CD4-positive, alpha-beta T cell treated with Interleukin-12 subunit alpha and Interleukin-12 subunit beta, for 1 hour (primary cell): ENCODE measurements at regions not wholly inside any gene's neighbourhood (a gene's known extent, or its start where the extent isn't known, plus 50 kb on each side); places are given as distances from the start of the nearest gene placed in this dataset.

Experiments used
- DNase-seq: peaks from one replicate; pipeline ENCODE4 v3.0.0-alpha.2; 2020

- no peak for DNase-seq
Measured at GRCh38 chr4:177574446-177574845, 132.2 kb upstream of the AGA start.

DNA sequence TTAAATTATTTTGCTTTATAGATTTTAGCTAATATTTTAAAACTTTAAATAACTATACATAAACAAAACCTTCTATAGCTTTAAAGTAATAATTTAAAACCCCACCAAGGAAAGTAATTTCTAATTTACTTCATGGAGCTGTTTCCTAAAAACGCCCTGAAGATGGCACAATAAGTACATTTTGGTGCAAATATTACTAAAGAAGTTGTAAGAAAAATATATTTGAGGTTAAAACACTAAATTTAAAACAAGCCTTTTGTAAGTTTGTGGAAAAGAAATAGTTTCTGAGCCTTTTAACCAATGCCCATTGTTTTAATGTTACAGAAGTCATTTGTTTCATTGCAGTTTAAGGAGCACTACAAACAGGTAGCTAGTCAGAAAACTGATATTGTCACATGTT lies 137.4 kb upstream of the AGA start:
- no peak for DNase-seq

GRCh38 chr4:177582992-177583391 lies 140.8 kb upstream of the AGA start:
- DNase-seq = no peak

GRCh38 chr4:177587989-177588388 lies 145.8 kb upstream of the AGA start:
- no peak for DNase-seq

DNA sequence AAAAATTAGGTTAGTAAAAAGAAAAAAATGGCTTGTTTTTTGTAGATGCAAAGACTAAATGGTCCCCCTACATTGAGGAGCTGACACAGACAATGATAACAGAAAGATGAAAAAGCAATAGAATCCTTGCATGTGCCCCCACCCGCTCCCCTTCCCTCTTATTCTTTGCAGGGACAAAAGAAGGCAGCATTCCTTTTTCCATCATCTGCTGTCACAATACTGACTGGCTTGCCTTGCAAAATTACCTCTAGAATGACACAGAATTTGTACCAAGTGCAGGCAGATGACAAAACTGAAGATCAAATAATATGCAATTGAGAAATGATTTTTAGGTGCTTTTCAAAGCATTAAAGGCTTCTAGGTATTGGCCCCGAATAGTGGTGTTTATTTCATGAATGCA lies 153.1 kb upstream of the AGA start:
- DNase-seq = no peak

- DNase-seq = no peak
Measured at GRCh38 chr4:177596035-177596434, 153.8 kb upstream of the AGA start.

- no peak for DNase-seq
Measured at GRCh38 chr4:177596991-177597390, 154.8 kb upstream of the AGA start.

DNA sequence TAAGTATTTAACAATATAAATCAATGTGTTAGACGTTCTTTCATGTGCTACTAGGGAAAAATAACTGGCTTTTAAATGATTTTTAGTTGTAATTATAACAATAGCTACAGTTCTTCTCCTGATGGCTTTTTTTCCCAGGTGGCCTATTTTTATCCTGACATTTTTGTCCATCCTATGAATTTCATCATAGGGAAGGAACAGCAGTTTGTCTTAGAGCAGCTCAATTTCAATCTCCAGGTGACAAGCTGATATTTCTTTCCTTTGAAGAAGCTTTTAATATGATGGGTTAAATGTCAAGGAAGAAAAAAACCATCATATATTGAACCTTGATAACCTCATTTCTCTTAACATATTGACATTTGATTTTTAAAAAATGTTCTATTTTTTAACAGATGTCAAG lies 163.0 kb upstream of the AGA start:
- no peak for DNase-seq

GRCh38 chr4:177607111-177607573 lies 164.9 kb upstream of the AGA start:
- DNase-seq = no peak

- DNase-seq = no peak
Measured at GRCh38 chr4:177611974-177612664, 169.9 kb upstream of the AGA start.

- no peak for DNase-seq
Measured at GRCh38 chr4:177612684-177613083, 170.4 kb upstream of the AGA start.

GRCh38 chr4:177632481-177632880 lies 190.2 kb upstream of the AGA start:
- no peak for DNase-seq

- DNase-seq = no peak
Measured at GRCh38 chr4:177638871-177639270, 196.6 kb upstream of the AGA start.

GRCh38 chr4:177640864-177641263 lies 198.6 kb upstream of the AGA start:
- no peak for DNase-seq

DNA sequence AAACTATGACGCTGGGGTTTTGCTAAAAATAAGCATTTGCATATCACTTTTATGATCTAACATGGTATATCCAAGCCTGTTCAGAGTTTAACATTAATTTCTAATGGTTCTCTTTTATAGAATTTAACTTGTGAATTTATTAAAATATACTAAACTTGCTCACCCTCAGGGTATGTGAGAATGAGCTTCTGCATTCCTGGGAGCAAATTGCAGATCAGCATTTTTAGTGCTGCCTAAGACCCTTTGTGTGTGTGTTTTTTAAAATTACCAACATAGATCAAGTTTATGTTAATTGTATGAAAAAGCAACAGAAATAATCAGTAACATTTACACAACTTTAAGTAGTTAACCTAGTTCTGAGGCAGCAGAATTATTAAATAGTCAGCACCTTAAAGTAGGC lies 218.0 kb upstream of the AGA start:
- DNase-seq = no peak

- no peak for DNase-seq
Measured at GRCh38 chr4:177667687-177668086, 225.4 kb upstream of the AGA start.

DNA sequence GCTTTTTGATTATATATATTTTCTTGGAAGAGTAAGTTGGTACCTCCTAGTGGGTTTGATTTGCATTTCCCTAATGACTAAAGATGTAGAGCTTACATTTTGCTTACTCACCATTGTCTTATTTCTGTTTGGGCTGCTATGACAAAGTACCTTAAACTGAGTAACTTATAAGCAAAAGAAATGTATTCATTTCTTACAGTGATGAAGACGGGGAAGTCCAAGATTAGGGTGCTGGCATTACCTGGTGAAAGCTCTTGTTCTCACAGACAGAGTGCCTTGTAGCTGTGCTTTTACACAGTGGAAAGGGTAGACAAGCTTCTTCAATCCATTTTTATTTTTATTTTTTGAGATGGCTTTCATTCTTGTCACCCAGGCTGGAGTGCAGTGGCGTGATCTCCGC lies 229.2 kb upstream of the AGA start:
- no peak for DNase-seq

DNA sequence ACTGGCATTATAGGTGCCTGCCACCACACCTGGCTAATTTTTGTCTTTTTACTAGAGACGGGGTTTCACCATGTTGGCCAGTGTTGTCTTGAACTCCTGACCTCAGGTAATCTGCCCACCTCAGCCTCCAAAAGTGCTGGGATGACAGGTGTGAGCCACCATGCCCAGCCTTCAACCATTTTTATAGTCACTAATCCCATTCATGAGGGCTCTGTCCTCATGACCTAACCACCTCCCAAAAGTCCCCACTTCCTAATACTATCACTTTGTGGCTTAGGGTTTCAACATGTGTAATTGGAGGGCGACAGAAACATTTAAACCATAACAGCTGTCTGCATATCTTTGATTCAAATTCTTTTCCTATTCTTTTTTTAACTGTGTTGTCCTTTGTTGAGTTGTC lies 229.6 kb upstream of the AGA start:
- DNase-seq = no peak

GRCh38 chr4:177673985-177674489 lies 231.8 kb upstream of the AGA start:
- DNase-seq = no peak

- DNase-seq = no peak
Measured at GRCh38 chr4:177680308-177680707, 238.1 kb upstream of the AGA start.

DNA sequence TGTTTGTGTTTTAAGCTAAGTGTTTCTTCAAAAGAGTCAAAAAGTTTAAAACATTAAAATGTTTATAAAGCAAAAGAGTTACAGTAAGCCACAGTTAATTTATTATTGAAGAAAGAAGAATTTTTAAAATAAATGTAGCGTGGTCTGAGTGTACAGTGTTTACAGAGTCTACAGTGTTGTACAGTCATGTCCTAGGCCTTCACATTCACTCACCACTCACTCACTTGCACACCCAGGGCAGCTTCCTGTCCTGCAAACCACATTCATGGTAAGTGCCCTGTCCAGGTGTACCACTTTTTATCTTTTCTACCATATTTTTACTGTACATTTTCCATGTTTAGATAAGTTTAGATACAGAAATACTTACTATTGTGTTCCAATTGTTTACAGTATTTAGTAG lies 239.7 kb upstream of the AGA start:
- DNase-seq = no peak

DNA sequence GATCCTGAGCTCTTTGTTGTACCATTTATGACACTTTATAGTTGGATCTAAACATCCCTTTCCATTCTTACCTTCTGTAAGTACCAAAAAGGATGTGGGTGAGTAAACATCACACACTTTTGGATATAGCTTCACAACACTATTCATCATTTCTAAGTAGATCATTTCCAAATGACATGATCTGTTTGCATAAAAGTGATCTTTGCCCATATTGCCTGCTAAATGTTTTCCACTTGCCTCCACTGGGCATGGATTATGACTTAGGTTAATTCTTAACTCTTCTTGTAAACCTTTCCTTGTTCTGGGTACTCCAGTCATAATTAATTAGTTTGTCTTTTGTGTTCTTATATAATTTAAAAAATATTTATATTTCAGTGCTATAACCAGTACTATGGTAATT lies 244.9 kb upstream of the AGA start:
- DNase-seq = no peak

DNA sequence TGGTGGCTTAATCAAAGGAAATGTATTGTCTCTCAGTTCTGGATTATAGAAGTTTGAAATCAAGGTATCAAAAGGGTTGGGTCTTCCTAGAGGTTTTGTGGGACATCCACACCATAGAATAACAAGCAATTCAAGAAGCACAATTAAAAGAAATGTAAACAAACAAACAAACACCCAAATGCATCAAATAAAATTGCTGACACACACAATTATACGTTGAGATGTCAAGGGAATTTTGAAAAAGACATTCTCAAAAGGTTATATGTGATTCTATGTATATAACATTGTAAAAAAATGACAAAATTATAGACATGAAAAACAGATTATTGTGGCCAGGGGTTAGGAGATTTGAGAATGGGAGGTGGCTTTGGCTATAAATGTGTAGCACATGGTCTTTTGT lies 250.7 kb upstream of the AGA start:
- DNase-seq = no peak

- no peak for DNase-seq
Measured at GRCh38 chr4:177696438-177696966, 254.3 kb upstream of the AGA start.
